ENCODE measurements at regions not wholly inside any gene's neighbourhood (a gene's known extent, or its start where the extent isn't known, plus 50 kb on each side); places are given as distances from the start of the nearest gene placed in this dataset.

DNA sequence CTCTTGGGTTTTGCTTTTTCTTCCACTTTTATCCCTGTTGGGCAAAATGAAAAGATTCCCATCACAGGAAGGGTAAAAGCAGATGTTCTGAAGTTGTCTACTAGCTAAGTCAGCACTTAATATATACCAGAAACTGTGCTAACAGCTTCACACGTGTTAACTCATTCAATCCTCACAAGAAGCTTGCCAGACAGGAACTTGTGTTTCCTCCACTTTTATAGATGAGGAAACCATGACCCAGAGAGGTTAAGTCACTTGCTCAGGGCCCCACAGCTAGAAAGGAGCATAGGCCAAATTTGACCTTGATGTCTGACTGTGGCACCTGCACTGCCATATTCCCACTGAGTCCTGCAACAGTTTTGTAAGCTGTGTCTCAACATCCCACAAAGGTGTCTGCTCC lies 76.8 kb upstream of the EPC2 start:
- DNase-seq (ENCODE audit: low spot score), result no peak

- DNase-seq (ENCODE audit: low spot score), result no peak
Observed at GRCh38 chr2:148568597-148568996, 76.0 kb upstream of the EPC2 start.

GRCh38 chr2:148569221-148569620 lies 75.3 kb upstream of the EPC2 start:
- DNase-seq (ENCODE audit: low spot score), result no peak

DNA sequence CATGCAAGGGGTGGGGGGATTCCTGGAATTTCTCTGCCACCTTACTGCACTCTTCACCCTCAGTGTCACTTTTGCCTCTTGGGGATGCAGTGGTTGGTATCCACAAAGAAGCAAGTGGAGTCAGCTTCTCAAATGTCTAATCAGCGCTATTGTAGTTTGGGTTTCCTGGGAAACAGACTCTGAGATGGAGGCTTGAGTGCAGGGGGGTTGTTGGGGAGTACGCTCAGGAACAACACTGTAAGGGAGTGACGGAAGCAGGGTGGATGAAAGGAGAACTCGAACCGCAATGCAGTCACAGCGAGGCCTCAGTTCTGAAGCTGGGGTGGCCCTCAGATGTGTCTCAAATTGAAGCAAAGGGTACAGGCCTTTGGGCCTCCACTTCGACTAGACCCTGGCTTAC lies 73.6 kb upstream of the EPC2 start:
- DNase-seq (ENCODE audit: low spot score), result no peak

- DNase-seq (ENCODE audit: low spot score), result no peak
Observed at GRCh38 chr2:148577845-148578492, 66.6 kb upstream of the EPC2 start.

- no peak for DNase-seq (ENCODE audit: low spot score)
Observed at GRCh38 chr2:148578493-148578884, 66.1 kb upstream of the EPC2 start.

- DNase-seq (ENCODE audit: low spot score), result peak; percentile 31
Observed at GRCh38 chr2:148582679-148583511, 61.7 kb upstream of the EPC2 start.

DNA sequence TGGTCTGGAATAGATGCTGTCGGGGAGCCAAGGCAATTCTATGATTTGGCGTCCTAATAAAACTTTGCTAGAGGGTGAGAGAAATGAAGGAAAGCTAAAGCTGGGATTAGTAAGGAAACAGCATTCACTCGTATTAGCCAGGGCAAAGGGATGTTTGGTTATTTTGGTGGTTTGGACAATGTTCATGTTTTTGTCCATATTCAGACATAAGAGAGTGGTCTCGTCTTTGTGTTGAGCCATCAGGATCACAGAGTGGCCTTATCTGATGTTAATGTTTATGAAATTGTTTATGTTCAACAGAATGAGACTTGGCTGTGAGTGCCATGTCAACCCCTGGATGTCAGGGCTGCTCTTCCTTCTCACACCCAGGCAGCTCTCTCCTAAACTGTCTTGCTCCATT lies 58.9 kb upstream of the EPC2 start:
- no peak for DNase-seq (ENCODE audit: low spot score)

DNA sequence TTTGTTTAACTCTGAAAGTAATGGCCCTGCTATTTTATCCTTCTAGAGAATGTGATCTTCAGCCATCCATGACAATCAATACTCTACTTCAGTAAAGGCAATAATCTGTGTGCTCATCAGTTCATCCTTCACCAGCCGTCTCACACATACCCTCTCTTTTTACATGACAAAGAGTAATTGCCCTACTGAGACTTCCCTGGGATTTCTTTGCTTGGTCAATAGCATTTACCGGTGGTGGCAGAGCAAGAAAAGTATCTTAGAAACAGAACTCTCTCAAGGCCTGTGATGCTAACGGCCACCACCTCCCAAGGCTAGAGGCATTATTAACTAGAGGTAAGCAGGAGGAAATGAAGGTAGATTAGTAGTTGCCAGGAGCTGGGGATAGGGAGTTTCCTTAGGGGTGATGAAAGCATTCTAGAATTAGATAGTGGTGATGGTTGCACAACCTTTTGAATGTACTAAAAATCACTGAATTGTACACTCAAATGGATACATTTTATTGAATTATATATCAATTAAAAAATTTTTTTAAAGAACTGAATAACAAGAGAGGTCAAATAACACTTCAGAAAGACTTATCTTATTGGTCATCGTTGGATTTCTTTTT lies 57.9 kb upstream of the EPC2 start:
- no peak for DNase-seq (ENCODE audit: low spot score)

- peak; percentile 44 for DNase-seq (ENCODE audit: low spot score)
Observed at GRCh38 chr2:148590612-148591011, 53.9 kb upstream of the EPC2 start.

DNA sequence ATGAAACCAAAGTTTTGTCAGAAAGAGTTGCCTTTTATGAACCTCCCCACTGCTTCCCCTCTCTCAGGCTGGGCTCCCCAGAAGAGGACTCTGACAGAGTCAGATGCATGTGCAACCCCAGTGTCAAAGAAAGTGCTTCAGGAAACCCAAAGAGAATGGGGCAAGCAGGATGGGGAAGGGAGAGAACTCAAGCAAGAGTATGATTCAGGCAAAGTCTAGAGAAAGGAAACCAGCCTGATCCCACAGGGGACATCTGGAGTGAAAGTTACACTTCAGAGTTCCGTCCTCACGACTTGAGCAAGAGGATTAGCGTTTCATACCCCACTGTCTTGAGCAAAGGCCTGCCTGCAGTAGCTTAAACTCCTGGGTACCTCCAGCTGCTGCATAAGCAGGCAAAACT lies 51.8 kb upstream of the EPC2 start:
- no peak for DNase-seq (ENCODE audit: low spot score)

- DNase-seq (ENCODE audit: low spot score), result no peak
Observed at GRCh38 chr2:148593421-148593820, 51.1 kb upstream of the EPC2 start.

DNA sequence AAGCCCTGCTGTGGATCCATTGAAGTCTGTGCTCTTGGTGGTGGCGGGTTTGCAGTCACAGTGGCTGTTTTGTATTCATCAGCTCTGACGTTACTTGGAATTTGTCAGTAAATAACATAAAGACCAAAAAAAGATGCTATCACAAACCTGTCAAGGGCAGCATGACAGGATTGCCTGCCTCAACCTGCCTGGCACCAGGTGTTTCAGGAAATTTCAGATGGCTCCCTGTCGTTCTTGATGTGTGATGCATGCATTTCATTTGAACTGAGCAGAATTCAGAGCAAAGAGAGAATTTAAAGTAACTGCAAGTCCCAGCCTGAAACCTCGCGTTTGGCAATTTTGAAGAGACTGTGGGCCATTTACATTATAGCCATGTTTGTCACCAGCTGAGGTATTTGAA lies 50.3 kb upstream of the EPC2 start:
- DNase-seq (ENCODE audit: low spot score), result no peak
